ENCODE measurements at regions not wholly inside any gene's neighbourhood (a gene's known extent, or its start where the extent isn't known, plus 50 kb on each side); places are given as distances from the start of the nearest gene placed in this dataset.

GRCh38 chr18:53610957-53611356 lies 613.5 kb downstream of the MBD2 start:
- DNase-seq, result no peak

DNA sequence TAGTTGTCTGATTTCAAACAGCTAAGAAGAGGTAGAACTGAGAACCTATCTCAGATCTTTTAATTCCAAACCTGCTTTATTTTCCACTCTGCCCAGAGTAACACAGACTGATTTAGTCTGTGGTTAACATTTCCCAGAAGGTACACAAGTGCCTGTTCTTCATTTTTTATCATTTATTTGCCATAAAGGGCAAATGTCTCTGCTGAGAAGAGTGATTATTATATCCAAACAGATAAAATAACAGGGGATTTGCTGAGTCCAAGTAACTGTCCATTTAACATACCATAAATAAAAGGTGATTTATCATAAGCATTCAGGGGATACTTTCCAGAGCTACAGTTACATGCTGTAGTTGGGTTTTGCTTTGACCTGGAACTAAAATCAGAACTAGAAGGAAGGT lies 617.7 kb downstream of the MBD2 start:
- no peak for DNase-seq

DNA sequence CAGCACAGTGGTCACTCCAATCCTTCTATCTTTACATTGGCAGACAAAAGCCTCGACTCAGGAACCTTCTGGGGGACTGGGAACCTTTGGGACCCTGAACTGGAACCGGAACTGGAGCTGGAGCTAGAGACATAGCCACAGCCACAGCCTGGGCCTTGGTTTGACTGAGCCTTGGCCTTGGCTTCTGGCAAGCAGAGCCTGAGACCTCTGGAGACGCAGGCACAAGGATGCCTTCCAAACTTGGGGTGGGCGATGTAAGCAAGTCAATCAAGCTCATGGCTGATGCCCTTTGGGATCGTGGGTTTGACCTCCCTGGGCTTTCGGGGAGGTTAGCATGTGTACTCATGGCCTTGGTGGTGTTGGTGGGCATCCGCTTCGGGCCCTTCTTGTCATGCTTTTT lies 619.3 kb downstream of the MBD2 start:
- no peak for DNase-seq

GRCh38 chr18:53603276-53603675 lies 621.2 kb downstream of the MBD2 start:
- no peak for DNase-seq

- DNase-seq, result no peak
Observed at GRCh38 chr18:53601344-53601743, 623.1 kb downstream of the MBD2 start.

DNA sequence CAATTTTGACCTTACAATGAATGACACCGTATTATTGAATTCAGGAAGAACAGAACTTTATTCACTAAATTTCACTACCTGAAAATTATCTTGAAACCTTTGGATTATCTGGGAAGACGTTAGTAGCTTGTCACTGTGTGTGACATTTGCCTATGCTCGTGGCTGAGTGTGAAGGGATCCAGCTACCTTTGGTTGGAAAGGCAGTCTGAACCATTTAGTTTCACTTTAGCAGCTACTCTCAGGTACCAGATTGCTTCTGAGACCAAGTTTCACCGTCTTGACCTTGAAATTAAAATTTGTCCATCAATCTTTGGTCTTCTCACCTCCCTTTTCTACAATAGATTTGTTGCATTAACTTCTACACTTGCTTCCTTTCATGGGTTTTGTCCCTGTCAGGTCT lies 637.5 kb downstream of the MBD2 start:
- no peak for DNase-seq

Data from CD4-positive, alpha-beta T cell treated with Interleukin-17A for 4 hours (primary cell).